Tibial artery (tissue), 4 donors: ENCODE measurements at regions not wholly inside any gene's neighbourhood (a gene's known extent, or its start where the extent isn't known, plus 50 kb on each side); places are given as distances from the start of the nearest gene placed in this dataset.

Experiments used
- DNase-seq, 2 donors: peaks; one replicate each; pipeline ENCODE4 v3.0.0-alpha.2; 2019
- H3K27ac ChIP-seq, 2 donors: fragments of 200-600 bp; sonication (generic) in 1 of 2; 1 replicate in 1 of 2; 2 replicates in 1 of 2; pipeline ENCODE4 v1.5.1; 2018 to 2019; ENCODE audit warnings: mild to moderate bottlenecking in 1 of 2
- H3K27me3 ChIP-seq, 2 donors: fragments of 200-600 bp; sonication (generic) in 1 of 2; one replicate each; pipeline versions ENCODE4 v1.5.1 to v1.6.0; 2016 to 2019
- H3K36me3 ChIP-seq, 3 donors: fragments of 200-600 bp; sonication (generic) in 2 of 3; one replicate each; pipeline ENCODE4 v1.5.1; 2016 to 2019; ENCODE audit warnings: mild to moderate bottlenecking in 2 of 3
- H3K4me1 ChIP-seq, 4 donors: fragments of 200-600 bp; sonication (generic) in 2 of 4; 1 replicate in 3 of 4; 2 replicates in 1 of 4; pipeline ENCODE4 v1.5.1; 2016 to 2019
- H3K4me3 ChIP-seq, 2 donors: fragments of 200-600 bp; sonication (generic) in 1 of 2; 1 replicate in 1 of 2; 2 replicates in 1 of 2; pipeline ENCODE4 v1.5.1; 2018 to 2019; ENCODE audit warnings: mild to moderate bottlenecking in 2 of 2
- H3K9me3 ChIP-seq, 3 donors: fragments of 200-600 bp; sonication (generic) in 1 of 3; one replicate each; pipeline ENCODE4 v1.5.1; 2016 to 2019
- intact Hi-C: fragments of 100-400 bp; cut with DNase I; formaldehyde crosslinking; loops from one replicate; pipeline ENCODE4 v1.15.0; 2023; ENCODE audit warnings: low total_unique reads
- TF ChIP-seq, protein P1 (sequence below), 2 experiments: fragments of 200-600 bp in 1 of 2; fragments of 450-650 bp in 1 of 2; IDR thresholded peaks; one replicate each; pipeline ENCODE4 v1.5.1; 2017 to 2019; ENCODE audit warnings: antibody characterized with exemption in 2 of 2, mild to moderate bottlenecking in 1 of 2, moderate library complexity in 1 of 2

DNA sequence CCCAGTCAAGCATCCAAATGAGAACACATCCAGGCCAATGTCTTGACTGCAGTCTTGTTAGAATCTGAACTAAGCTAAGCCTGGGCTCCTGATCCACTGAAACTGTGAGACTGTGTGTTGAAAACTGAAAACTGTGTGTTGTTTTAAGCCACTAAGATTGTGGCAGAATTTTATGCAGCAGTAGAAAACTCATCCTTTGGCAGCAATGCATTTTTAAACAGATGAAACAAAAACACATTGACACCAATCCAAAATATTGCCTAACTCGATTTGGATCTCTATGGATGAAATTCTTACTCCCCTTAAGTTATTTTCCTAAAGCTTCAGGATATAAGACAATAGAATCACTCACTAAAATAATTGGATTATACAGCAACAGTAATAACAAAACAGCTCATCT, 202.3 kb upstream of the KLF12 start:
- Histone ChIP-seq H3K4me1 (no peaks in the 10 kb centered on the region), H3K9me3 (peaks cover 0 to 2% (median 0%) of the 10 kb centered on the region in 3 donors), H3K36me3 (no peaks in the 10 kb centered on the region), H3K4me3 (no peak overlapping the region), H3K27ac (no peak overlapping the region), H3K27me3 (no peaks in the 10 kb centered on the region)
- TF ChIP-seq, protein P1, sequence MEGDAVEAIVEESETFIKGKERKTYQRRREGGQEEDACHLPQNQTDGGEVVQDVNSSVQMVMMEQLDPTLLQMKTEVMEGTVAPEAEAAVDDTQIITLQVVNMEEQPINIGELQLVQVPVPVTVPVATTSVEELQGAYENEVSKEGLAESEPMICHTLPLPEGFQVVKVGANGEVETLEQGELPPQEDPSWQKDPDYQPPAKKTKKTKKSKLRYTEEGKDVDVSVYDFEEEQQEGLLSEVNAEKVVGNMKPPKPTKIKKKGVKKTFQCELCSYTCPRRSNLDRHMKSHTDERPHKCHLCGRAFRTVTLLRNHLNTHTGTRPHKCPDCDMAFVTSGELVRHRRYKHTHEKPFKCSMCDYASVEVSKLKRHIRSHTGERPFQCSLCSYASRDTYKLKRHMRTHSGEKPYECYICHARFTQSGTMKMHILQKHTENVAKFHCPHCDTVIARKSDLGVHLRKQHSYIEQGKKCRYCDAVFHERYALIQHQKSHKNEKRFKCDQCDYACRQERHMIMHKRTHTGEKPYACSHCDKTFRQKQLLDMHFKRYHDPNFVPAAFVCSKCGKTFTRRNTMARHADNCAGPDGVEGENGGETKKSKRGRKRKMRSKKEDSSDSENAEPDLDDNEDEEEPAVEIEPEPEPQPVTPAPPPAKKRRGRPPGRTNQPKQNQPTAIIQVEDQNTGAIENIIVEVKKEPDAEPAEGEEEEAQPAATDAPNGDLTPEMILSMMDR (IDR thresholded peaks at IDR 0.05) = no peak
- DNase-seq = no peak
- intact Hi-C loops = no loop called here

DNA sequence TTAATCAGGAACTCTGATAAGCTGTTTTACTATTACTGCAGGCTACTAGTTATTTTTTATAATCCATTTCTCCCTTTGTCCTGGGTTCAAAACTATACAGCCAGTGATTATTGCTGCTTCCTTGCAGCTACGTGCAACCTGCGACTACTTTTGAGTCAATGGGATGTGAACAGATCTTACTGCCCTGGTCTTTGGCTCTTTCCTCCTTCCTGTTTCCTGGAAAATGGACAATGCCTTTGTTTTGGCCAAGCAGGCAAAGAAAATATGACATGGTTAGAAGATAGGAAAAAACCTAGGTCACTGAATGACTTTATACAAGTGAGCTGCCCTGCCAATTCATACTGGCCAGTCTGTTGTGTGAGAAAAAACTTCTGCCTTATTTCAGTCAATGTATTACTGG, 201.2 kb upstream of the KLF12 start:
- no peak overlapping the region for H3K27ac ChIP-seq
- TF ChIP-seq, protein P1 (IDR thresholded peaks at IDR 0.05) = no peak
- intact Hi-C loops = no loop called here

DNA sequence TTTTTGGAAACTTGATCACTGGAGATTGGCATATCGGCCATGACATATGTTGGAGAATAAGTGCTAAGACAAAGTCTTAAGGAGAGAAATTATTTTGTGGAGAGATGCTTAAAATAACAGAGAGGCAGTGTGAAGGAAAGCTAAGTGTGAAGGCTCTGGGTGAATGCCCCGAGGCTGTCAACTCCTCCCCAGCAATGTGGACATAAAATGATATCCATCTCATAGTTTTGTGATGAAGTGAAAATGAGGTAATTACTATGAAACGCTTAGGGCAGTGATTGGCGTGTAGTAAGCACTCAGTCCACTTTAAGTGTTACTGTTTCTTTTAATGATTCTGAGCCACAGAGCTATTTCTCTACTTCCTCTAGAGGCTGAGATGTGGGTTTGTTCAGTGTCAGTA, 195.8 kb upstream of the KLF12 start:
- no peaks in the 10 kb centered on the region for H3K27me3 ChIP-seq
- intact Hi-C loops = no loop called here
- no peaks in the 10 kb centered on the region for H3K9me3 ChIP-seq
- no peak overlapping the region for H3K27ac ChIP-seq
- peaks cover 0 to 5% (median 0%) of the 10 kb centered on the region in 4 donors for H3K4me1 ChIP-seq
- TF ChIP-seq, protein P1 (IDR thresholded peaks at IDR 0.05) = no peak
- no peak for DNase-seq
- H3K36me3 ChIP-seq = no peaks in the 10 kb centered on the region
- no peak overlapping the region for H3K4me3 ChIP-seq

More for the DNA sequence above, 201.2 kb upstream of the KLF12 start:
- DNase-seq = no peak
- Histone ChIP-seq H3K27me3 (no peaks in the 10 kb centered on the region), H3K36me3 (no peaks in the 10 kb centered on the region), H3K9me3 (peaks cover 0 to 2% (median 0%) of the 10 kb centered on the region in 3 donors), H3K4me3 (no peak overlapping the region), H3K4me1 (no peaks in the 10 kb centered on the region)

DNA sequence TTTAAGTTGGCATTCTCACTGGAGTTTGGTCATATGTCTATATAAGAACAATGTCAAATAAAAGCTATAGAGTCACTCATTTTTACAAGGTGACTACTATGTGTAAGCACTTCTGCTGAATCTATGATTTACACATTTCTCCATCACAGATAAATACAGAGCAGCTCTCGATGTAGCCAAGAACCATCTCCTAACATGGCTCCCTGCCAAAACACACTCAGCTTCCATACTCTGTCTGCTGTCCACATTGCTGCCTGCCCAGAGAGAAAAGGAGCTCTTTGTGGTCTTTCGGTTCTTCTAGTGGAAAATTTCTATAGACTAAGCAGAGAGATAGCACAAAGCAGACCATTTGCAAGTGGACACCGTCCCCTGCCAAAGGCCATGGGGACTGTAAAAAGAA, 190.9 kb upstream of the KLF12 start:
- no peaks in the 10 kb centered on the region for H3K27me3 ChIP-seq
- no peak overlapping the region for H3K4me3 ChIP-seq
- intact Hi-C loops = no loop called here
- H3K9me3 ChIP-seq = no peaks in the 10 kb centered on the region
- no peak for DNase-seq
- H3K36me3 ChIP-seq = no peaks in the 10 kb centered on the region
- no peak overlapping the region for H3K27ac ChIP-seq
- TF ChIP-seq, protein P1 (IDR thresholded peaks at IDR 0.05) = no peak
- peaks cover 0 to 8% (median 0%) of the 10 kb centered on the region in 4 donors for H3K4me1 ChIP-seq

DNA sequence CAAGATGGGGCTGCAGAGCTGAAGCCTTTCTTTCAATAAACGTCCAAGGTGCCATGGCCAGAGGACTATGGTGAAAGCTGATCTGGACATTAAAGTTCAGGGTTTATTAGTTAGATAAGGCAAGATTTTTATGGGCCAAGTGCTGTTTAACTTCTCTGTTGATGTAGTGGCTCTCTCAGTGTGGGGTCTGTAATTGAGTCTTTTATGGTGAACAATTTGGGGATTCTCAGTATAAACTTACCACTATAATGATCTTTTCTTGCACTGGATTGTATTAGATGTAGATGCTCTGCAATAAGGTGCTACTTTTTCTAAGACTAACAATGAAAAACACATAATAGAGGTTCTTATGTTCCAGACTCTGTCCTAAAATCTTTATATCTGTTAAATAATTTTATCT, 190.1 kb upstream of the KLF12 start:
- DNase-seq = no peak
- Histone ChIP-seq H3K4me1 (peaks cover 0 to 8% (median 0%) of the 10 kb centered on the region in 4 donors), H3K27ac (no peak overlapping the region), H3K27me3 (no peaks in the 10 kb centered on the region), H3K36me3 (no peaks in the 10 kb centered on the region), H3K9me3 (no peaks in the 10 kb centered on the region), H3K4me3 (no peak overlapping the region)
- TF ChIP-seq, protein P1 (IDR thresholded peaks at IDR 0.05) = no peak
- intact Hi-C loops = no loop called here

DNA sequence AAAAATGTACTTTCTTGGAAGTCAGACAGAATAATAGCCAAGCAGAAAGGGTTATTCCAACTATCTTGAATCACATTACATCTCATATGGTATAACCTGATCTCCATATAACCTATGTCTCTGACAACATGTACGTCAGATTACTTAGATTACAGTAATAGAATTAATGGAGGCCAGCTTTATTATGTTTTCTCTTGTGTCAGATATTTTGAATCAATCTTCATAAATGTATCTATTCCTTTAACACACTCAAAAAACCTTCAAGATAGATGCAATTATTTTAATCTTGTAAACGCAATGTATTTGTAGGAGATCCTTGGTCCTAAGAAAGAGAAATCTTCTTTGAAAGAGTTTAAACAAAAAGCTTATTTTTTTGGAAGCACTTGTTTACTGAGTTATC, 188.4 kb upstream of the KLF12 start:
- H3K4me1 ChIP-seq = peaks cover 0 to 8% (median 0%) of the 10 kb centered on the region in 4 donors
- intact Hi-C loops = no loop called here
- no peaks in the 10 kb centered on the region for H3K27me3 ChIP-seq
- H3K4me3 ChIP-seq = no peak overlapping the region
- no peaks in the 10 kb centered on the region for H3K36me3 ChIP-seq
- no peak for DNase-seq
- TF ChIP-seq, protein P1 (IDR thresholded peaks at IDR 0.05) = no peak
- H3K9me3 ChIP-seq = no peaks in the 10 kb centered on the region
- no peak overlapping the region for H3K27ac ChIP-seq
